VCaP (cell line): ENCODE measurements at regions not wholly inside any gene's neighbourhood (a gene's known extent, or its start where the extent isn't known, plus 50 kb on each side); places are given as distances from the start of the nearest gene placed in this dataset.

Source experiments
- H3K27ac ChIP-seq: fragments of 450-650 bp; 2 replicates; pipeline ENCODE4 v1.5.1; 2017
- TF ChIP-seq, protein P1 (sequence below): fragments of 450-650 bp; conservative IDR thresholded peaks from 2 replicates; pipeline ENCODE4 v1.5.1; 2017; ENCODE audit warnings: mild to moderate bottlenecking, moderate library complexity

DNA sequence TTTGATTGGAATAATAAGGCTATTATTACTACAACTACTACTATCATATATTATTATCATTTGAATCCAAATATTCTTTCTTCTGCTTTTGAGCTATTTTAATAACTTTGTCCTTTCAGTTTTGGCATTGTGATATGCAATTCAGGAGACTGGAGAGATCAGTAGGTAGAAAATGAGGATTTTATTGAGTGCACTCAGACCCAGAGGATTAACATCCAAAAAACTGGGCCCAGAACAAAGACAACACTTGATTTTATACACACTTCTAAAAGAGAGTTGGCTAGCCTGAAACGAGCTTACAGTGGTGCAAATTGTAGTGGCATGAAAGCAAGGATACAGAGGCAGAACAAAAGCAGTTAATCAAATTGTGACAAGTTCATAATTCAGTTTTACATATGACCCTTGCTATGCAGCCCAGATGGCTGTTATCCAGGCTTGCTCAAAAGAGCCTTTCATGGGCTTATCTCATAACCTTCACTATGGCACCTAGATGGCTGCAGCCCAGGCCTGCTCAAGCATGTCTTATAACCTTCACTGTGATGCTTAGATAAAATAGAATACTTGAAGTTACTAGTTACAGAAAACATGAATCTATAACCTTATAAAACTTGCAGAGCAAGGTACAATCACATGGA, 796.3 kb upstream of the RAG2 start:
- TF ChIP-seq, protein P1, sequence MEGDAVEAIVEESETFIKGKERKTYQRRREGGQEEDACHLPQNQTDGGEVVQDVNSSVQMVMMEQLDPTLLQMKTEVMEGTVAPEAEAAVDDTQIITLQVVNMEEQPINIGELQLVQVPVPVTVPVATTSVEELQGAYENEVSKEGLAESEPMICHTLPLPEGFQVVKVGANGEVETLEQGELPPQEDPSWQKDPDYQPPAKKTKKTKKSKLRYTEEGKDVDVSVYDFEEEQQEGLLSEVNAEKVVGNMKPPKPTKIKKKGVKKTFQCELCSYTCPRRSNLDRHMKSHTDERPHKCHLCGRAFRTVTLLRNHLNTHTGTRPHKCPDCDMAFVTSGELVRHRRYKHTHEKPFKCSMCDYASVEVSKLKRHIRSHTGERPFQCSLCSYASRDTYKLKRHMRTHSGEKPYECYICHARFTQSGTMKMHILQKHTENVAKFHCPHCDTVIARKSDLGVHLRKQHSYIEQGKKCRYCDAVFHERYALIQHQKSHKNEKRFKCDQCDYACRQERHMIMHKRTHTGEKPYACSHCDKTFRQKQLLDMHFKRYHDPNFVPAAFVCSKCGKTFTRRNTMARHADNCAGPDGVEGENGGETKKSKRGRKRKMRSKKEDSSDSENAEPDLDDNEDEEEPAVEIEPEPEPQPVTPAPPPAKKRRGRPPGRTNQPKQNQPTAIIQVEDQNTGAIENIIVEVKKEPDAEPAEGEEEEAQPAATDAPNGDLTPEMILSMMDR = no peak
- H3K27ac ChIP-seq = no peak overlapping the region

DNA sequence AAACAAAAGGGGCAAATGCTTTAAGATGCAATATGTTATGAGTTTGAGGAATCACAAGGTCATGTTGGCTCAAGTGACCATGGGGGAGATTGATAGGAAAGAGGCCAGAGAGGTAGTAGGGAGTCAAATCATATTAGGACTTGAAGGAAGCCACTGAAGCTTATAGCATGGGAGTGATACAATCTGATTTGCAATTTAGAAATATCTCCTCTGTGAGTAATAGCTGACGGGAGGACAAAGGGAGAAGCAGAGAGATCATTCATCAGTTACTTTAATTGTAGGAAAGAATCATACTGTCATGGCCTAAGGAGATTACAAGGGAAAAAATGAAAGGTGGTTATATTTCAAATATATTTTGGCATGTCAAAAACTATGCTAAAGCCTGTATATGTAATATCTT, 793.6 kb upstream of the RAG2 start:
- TF ChIP-seq, protein P1 = no peak
- H3K27ac ChIP-seq = no peak overlapping the region

DNA sequence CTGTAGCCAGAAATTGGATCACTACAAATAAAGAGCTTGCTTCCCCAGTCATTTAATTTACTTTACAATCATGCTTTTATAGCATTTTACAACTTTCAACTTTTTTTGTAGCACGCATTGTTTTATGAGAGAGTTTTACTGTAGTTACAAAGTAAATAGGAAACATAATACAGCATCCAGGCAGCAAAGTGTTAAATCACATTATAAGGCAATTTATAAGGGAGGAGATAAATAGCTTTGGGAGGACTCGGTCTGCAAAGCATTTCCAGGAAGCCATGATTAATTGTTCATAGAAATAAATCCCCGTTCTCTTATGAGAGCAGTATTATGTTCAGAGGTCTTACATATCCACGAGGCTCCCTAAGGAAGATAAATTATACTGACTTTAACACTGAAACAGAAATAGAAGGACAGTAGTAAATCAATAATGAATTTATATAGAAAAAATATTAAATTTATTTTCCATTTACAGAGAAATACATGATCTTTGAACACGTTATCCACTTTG, 792.6 kb upstream of the RAG2 start:
- TF ChIP-seq, protein P1 = no peak
- H3K27ac ChIP-seq = peak overlapping the region; percentile 21; the same call in 1 of the 2 replicates

DNA sequence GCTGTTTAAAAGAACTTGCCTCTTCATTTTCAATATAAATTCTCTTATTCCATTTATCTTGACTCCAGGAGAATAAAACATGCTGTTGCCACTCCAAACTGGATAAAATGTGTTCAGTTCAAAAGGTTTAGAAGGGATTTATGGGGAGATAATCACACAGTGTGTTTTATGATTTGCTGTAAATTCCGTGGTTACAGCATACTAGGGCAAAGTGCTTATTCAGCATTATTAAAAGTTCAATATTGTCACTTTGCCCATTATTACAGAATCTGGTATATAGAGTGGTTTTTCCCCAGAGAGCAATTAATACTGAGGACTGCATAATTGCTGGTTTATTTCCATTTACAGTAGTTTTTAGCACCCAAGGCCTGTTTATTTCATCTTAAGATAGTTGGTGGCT, 780.9 kb upstream of the RAG2 start:
- TF ChIP-seq, protein P1 = no peak
- no peak overlapping the region for H3K27ac ChIP-seq

DNA sequence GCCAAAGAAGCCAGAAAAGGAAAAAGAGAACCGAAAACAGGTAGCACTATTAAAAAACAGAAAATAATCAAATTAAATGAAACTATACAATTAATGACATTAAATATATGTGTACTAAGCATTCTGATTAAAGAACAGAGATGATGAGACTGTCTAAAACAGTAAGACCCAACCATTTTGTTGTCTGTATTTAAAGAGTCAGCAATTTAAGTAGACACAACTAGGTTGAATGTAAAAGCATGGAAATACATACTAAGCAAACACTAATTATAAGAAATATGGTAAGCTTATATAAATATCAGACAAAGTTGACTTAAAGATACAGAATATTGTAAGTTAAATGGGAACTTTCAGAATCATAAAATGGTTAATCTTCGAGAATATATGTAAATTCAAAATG, 774.6 kb upstream of the RAG2 start:
- TF ChIP-seq, protein P1 = no peak
- no peak overlapping the region for H3K27ac ChIP-seq

DNA sequence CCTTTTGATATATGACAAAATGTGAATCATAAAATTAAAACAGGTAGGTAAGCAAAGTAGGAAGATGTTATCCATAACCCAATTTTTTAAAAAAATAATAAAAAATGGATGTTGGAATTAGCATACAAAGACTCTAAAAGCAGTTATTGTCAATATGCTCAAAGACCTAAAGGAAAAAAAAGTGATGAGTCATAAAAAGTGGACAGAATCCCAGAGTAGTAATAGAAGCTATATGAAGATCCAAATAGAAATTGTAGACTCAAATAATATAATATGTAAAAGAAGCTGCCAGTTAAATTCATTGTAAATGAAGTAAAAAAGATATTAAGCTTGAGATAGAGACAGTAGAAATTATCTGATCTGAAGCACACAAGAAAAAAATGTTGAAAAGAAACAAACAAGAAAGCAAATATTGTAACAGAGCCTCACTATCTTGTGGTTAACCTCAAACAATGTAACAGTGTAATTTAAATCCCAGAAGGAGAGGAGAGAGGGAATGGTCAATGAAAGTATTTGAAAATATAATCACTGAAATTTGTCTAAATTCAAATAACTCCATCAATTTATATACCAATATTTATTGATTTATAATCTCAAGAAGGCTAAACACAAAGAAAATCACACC, 773.4 kb upstream of the RAG2 start:
- TF ChIP-seq, protein P1 = no peak
- no peak overlapping the region for H3K27ac ChIP-seq

DNA sequence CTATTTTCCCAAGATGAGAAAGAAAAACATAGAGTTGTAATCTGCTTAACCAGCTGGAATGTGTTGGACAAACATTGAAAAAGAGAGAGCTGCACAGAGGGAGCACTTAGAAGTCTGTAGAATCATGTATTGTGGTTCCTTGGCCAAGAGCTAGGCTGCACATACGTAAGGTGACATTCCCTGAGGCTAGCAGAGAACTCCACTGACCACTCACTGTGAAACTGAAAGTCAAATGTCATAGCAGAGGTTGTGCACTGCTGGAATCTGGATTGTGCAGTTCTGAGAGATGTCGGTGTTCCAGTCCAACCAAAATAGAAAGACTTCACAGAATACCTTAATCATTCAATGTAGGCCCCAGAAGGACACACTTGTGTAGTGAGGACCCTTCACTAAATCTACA, 772.8 kb upstream of the RAG2 start:
- no peak overlapping the region for H3K27ac ChIP-seq
- TF ChIP-seq, protein P1 = no peak
